ENCODE measurements at regions not wholly inside any gene's neighbourhood (a gene's known extent, or its start where the extent isn't known, plus 50 kb on each side); places are given as distances from the start of the nearest gene placed in this dataset.
"Not testable (repeated sequence)": the region's sequence is repeated elsewhere in the genome, so short reads cannot be mapped to it uniquely, and the experiment has no call there.

- DNase-seq (ENCODE audit: low spot score) = peak; percentile 41
These were observed 53.4 kb downstream of the HES1 start for GRCh38 chr3:194189243-194189791.

GRCh38 chr3:194191850-194192249, 55.9 kb downstream of the HES1 start:
- DNase-seq (ENCODE audit: low spot score) = not testable (repeated sequence)

GRCh38 chr3:194194051-194194756, 58.3 kb downstream of the HES1 start:
- no peak for DNase-seq (ENCODE audit: low spot score)

- no peak for DNase-seq (ENCODE audit: low spot score)
These were observed 58.8 kb downstream of the HES1 start for GRCh38 chr3:194194757-194195085.

- no peak for DNase-seq (ENCODE audit: low spot score)
These were observed 59.7 kb downstream of the HES1 start for GRCh38 chr3:194195611-194196010.

- DNase-seq (ENCODE audit: low spot score) = no peak
These were observed 60.9 kb downstream of the HES1 start for GRCh38 chr3:194196876-194197275.

- DNase-seq (ENCODE audit: low spot score) = no peak
These were observed 61.5 kb downstream of the HES1 start for GRCh38 chr3:194197396-194197960.

- no peak for DNase-seq (ENCODE audit: low spot score)
These were observed 62.2 kb downstream of the HES1 start for GRCh38 chr3:194197981-194198695.

- DNase-seq (ENCODE audit: low spot score) = no peak
These were observed 63.0 kb downstream of the HES1 start for GRCh38 chr3:194198938-194199337.

GRCh38 chr3:194200422-194201081, 64.6 kb downstream of the HES1 start:
- DNase-seq (ENCODE audit: low spot score) = no peak

- DNase-seq (ENCODE audit: low spot score) = no peak
These were observed 66.2 kb downstream of the HES1 start for GRCh38 chr3:194201953-194202666.

- no peak for DNase-seq (ENCODE audit: low spot score)
These were observed 67.6 kb downstream of the HES1 start for GRCh38 chr3:194203482-194204041.

GRCh38 chr3:194204042-194204987, 68.4 kb downstream of the HES1 start:
- no peak for DNase-seq (ENCODE audit: low spot score)

- no peak for DNase-seq (ENCODE audit: low spot score)
These were observed 69.8 kb downstream of the HES1 start for GRCh38 chr3:194205675-194206133.

GRCh38 chr3:194206320-194206719, 70.4 kb downstream of the HES1 start:
- DNase-seq (ENCODE audit: low spot score) = peak; percentile 38

- no peak for DNase-seq (ENCODE audit: low spot score)
These were observed 72.8 kb downstream of the HES1 start for GRCh38 chr3:194208709-194209108.

GRCh38 chr3:194212161-194212844, 76.4 kb downstream of the HES1 start:
- no peak for DNase-seq (ENCODE audit: low spot score)

GRCh38 chr3:194212845-194213331, 76.9 kb downstream of the HES1 start:
- DNase-seq (ENCODE audit: low spot score) = no peak

GRCh38 chr3:194215392-194215791, 79.4 kb downstream of the HES1 start:
- DNase-seq (ENCODE audit: low spot score) = no peak
